Coronary artery (tissue), 2 donors: ENCODE measurements at regions not wholly inside any gene's neighbourhood (a gene's known extent, or its start where the extent isn't known, plus 50 kb on each side); places are given as distances from the start of the nearest gene placed in this dataset.

Experiments
- DNase-seq: peaks from one replicate; pipeline ENCODE4 v3.0.0-alpha.2; 2017; ENCODE audit warnings: low spot score
- H3K27ac ChIP-seq, 2 donors: fragments of 200-600 bp; sonication (generic); one replicate each; pipeline ENCODE4 v1.5.1; 2016 to 2019
- H3K4me3 ChIP-seq: fragments of 200-600 bp; sonication (generic); 2 replicates; pipeline ENCODE4 v1.5.1; 2016; ENCODE audit warnings: mild to moderate bottlenecking, moderate library complexity
- CTCF ChIP-seq: fragments of 200-600 bp; sonication (generic); IDR thresholded peaks from one replicate; pipeline ENCODE4 v1.5.1; 2019; ENCODE audit warnings: antibody characterized with exemption

GRCh38 chr7:30212701-30213111 lies 71.7 kb upstream of the ZNRF2 start:
- DNase-seq: no peak
- Histone ChIP-seq H3K4me3 (no peak overlapping the region), H3K27ac (no peak overlapping the region)
- no peak for TF ChIP-seq CTCF

DNA sequence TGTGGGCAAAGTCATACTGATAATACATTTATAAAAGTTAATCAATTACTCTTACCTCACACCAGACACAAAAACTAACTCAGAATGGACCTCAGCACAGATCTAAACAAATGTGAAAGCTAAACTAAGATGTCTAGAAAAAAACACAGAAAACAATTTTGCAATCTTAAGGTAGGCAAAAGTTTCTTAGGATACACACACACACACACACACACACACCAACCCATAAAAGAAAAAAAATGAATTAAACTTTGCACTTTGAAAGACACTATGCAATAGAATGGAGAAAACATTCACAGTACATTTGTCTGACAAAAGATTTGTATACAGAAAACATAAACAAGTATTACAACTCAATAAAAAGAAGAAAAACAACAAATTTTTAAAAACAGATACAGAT lies 70.8 kb upstream of the ZNRF2 start:
- TF ChIP-seq CTCF: no peak
- Histone ChIP-seq H3K4me3 (no peak overlapping the region), H3K27ac (no peak overlapping the region)
- no peak for DNase-seq

DNA sequence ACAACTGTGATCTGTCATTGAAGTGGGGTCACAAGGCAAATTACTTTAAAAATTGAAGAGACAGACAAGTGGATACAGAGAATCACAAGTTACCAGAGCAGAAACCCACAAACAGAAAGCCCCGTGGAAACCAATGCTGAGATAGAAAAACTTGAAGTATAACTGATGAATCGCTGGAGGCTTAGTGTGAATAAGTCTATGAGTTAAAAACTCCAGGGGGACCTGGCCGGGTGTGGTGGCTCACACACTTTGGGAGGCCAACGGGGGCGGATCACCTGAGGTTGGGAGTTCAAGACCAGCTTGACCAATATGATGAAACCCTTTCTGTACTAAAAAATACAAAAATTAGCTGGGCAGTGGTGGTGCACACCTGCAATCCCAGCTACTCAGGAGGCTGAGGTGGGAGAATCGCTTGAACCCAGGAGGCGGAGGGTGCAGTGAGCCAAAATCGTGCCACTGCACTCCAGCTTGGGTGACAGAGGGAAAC lies 69.7 kb upstream of the ZNRF2 start:
- Histone ChIP-seq H3K27ac (no peak overlapping the region), H3K4me3 (no peak overlapping the region)
- DNase-seq: no peak
- no peak for TF ChIP-seq CTCF

DNA sequence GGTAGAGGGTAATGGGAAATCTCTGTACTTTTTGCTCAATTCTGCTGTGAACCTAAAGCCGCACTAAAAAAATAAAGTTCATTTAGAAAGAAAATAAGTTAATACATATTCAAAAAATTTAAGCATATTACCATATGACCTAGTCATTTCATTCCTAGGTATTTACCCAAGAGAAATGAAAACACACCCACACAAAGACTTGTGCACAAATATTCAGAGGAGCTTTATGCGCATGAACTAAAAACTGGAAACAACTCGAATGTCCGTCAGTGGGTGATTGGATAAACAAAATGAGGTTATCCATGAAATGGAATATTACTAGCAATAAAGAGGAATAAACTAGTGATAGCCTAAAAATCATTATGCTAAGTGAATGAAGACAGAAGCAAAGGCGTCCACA lies 62.6 kb upstream of the ZNRF2 start:
- H3K27ac ChIP-seq: no peak overlapping the region
- no peak for DNase-seq
- no peak overlapping the region for H3K4me3 ChIP-seq
- TF ChIP-seq CTCF: no peak

DNA sequence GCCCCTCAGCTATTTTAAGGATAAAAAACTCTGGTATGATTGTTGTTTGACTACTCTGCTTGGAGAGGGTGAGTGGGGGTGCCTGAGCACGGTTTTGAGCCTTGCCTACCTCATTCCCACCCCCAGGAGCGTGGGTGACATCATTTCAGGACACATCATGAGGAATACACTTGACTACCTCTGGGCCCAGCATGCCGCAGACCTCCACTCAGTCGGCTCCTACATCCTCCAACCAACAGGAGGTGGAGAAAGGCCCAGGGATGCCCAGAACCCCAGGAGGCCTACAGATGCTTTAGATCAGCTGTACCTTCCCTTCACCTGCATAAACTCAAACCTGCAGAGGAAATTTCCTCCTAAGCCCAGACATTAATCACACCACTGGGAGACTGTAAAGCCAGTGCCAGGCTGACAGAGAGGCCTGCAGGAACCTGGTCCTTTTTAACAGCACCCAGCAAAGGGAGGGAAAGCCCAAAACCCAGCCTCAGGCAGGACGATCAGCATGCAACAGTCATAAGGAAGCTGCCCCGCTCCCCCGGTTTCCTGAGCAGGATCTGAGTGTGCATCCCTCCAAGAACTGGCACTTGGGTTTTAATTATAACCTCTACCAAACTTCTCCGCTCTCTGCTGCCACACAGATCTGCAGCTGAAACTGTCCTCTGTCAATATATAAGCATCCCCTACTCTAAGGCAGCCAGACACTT lies 61.7 kb upstream of the ZNRF2 start:
- DNase-seq: no peak
- Histone ChIP-seq H3K4me3 (no peak overlapping the region), H3K27ac (no peak overlapping the region)
- TF ChIP-seq CTCF: no peak

DNA sequence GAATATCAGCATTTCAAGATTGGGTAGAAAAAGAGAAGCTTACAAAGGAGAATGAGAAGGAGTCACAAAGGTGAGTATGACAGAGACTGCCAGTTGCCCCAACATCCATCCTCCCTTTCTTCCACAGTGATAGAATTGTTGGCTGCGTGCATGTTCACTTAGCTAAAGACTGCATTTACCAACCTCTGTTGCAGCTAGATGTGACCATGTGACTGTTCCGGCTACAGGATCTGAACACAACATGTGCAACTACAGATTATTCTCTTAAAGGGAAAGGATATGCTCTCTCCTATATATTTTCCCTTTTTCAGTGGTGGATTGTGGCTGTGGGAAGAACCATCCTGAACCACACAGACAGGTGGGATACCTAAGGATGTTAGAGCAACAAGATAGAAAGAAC lies 60.5 kb upstream of the ZNRF2 start:
- TF ChIP-seq CTCF: no peak
- H3K4me3 ChIP-seq: no peak overlapping the region
- no peak overlapping the region for H3K27ac ChIP-seq
- no peak for DNase-seq

DNA sequence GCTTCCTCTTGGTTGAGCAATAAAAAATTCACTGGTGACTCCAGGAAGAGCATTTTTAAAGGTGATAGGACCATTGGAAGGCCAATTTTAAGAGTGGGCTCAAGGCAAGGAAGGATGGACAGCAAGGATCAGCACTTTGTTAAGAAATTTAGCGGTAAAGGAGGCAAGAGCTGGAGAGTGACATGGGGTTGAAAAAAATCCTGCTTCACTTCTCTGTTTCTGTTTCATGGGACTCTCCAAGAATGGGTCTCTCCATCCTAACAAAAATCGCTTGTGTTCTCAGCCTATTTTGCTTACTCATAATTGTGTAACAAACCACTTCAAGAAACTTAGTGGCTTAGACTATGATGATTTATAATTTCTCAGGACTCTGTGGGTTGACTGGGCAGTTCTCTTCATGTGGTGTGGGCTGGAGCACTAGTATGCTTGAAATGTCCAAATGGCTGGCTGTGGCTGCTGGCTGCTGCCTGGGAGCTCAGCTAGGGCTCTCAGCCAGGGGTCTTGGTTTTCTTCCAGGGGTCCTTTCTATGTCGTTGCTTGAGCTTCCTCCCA lies 59.8 kb upstream of the ZNRF2 start:
- no peak for TF ChIP-seq CTCF
- DNase-seq: no peak
- Histone ChIP-seq H3K27ac (no peak overlapping the region), H3K4me3 (no peak overlapping the region)
